ENCODE measurements at regions not wholly inside any gene's neighbourhood (a gene's known extent, or its start where the extent isn't known, plus 50 kb on each side); places are given as distances from the start of the nearest gene placed in this dataset.
"Not testable (repeated sequence)": the region's sequence is repeated elsewhere in the genome, so short reads cannot be mapped to it uniquely, and the experiment has no call there.

- Histone ChIP-seq H3K27ac (no peak overlapping the region), H3K36me3 (no peaks in the 10 kb centered on the region), H3K4me3 (no peak overlapping the region), H3K4me1 (no peaks in the 10 kb centered on the region), H3K9me3 (peaks cover 0 to under 1% (median 0%) of the 10 kb centered on the region in 3 donors), H3K27me3 (peaks cover 0 to 34% of the 10 kb centered on the region in 2 donors)
- intact Hi-C loops (cut with DNase I; ENCODE audit: low total_unique reads): no loop called here
- DNase-seq: no peak
- TF ChIP-seq CTCF (IDR thresholded peaks at IDR 0.05): no peak
These were observed 94.3 kb downstream of the ISX start for GRCh38 chr22:35160268-35160667.

- H3K4me3 ChIP-seq; H3K4me1 ChIP-seq; H3K9me3 ChIP-seq; H3K27me3 ChIP-seq; intact Hi-C loops (cut with DNase I; ENCODE audit: low total_unique reads); H3K27ac ChIP-seq; H3K36me3 ChIP-seq; DNase-seq: not testable (repeated sequence)
These were observed 91.4 kb upstream of the HMGXB4 start for GRCh38 chr22:35165896-35166295.

- Histone ChIP-seq H3K9me3 (peaks cover 0 to 1% (median 0%) of the 10 kb centered on the region in 3 donors), H3K27ac (no peak overlapping the region), H3K27me3 (peaks cover 0 to 22% of the 10 kb centered on the region in 2 donors), H3K4me3 (no peak overlapping the region), H3K4me1 (no peaks in the 10 kb centered on the region), H3K36me3 (no peaks in the 10 kb centered on the region)
- no peak for DNase-seq
- TF ChIP-seq CTCF (IDR thresholded peaks at IDR 0.05): no peak
- intact Hi-C loops (cut with DNase I; ENCODE audit: low total_unique reads): no loop called here
These were observed 86.3 kb upstream of the HMGXB4 start for GRCh38 chr22:35170716-35171697.

- no peaks in the 10 kb centered on the region for H3K36me3 ChIP-seq
- no peak for DNase-seq
- peaks cover 0 to 30% of the 10 kb centered on the region in 2 donors for H3K27me3 ChIP-seq
- no peak overlapping the region for H3K4me3 ChIP-seq
- intact Hi-C loops (cut with DNase I; ENCODE audit: low total_unique reads): no loop called here
- TF ChIP-seq CTCF (IDR thresholded peaks at IDR 0.05): no peak
- peaks cover 0 to 6% (median 0%) of the 10 kb centered on the region in 3 donors for H3K9me3 ChIP-seq
- no peaks in the 10 kb centered on the region for H3K4me1 ChIP-seq
- no peak overlapping the region for H3K27ac ChIP-seq
These were observed 84.9 kb upstream of the HMGXB4 start for GRCh38 chr22:35172442-35172841.

- Histone ChIP-seq H3K4me1 (no peaks in the 10 kb centered on the region), H3K4me3 (no peak overlapping the region), H3K36me3 (no peaks in the 10 kb centered on the region), H3K9me3 (peaks cover 0 to 6% (median 0%) of the 10 kb centered on the region in 3 donors), H3K27me3 (peaks cover 0 to 31% of the 10 kb centered on the region in 2 donors), H3K27ac (no peak overlapping the region)
- intact Hi-C loops (cut with DNase I; ENCODE audit: low total_unique reads): no loop called here
- TF ChIP-seq CTCF (IDR thresholded peaks at IDR 0.05): no peak
- DNase-seq: no peak
These were observed 83.6 kb upstream of the HMGXB4 start for GRCh38 chr22:35173655-35174054.

- Histone ChIP-seq H3K9me3 (peaks cover 0 to 6% (median 0%) of the 10 kb centered on the region in 3 donors), H3K4me3 (no peak overlapping the region), H3K27me3 (peaks cover 0 to 31% of the 10 kb centered on the region in 2 donors), H3K4me1 (no peaks in the 10 kb centered on the region), H3K36me3 (no peaks in the 10 kb centered on the region), H3K27ac (no peak overlapping the region)
- intact Hi-C loops (cut with DNase I; ENCODE audit: low total_unique reads): no loop called here
- no peak for DNase-seq
- no peak for TF ChIP-seq CTCF (IDR thresholded peaks at IDR 0.05)
These were observed 82.8 kb upstream of the HMGXB4 start for GRCh38 chr22:35174401-35175038.

Data from tibial artery (tissue), 4 donors.